WTC11 (cell line): ENCODE measurements at regions not wholly inside any gene's neighbourhood (a gene's known extent, or its start where the extent isn't known, plus 50 kb on each side); places are given as distances from the start of the nearest gene placed in this dataset.

Experiments used
- ATAC-seq: fragments of 200-7000 bp; cut with Tn5 transposase; 2 replicates; pipeline ENCODE4 v1.10.0; 2021; ENCODE audit warnings: mild to moderate bottlenecking, moderate library complexity
- CTCF ChIA-PET: fragments of 300-600 bp; sonication (Branson Sonifier 250); formaldehyde crosslinking; loops from one replicate; lab custom pipeline; 2021; ENCODE audit warnings: antibody characterized with exemption; lab: Charles Lee
- POLR2A ChIA-PET: fragments of 350-600 bp; sonication (Branson Sonifier 250); formaldehyde crosslinking; loops from one replicate; lab custom pipeline; 2021; ENCODE audit warnings: antibody characterized with exemption; lab: Charles Lee
- DNase-seq: peaks from one replicate; pipeline ENCODE4 v3.0.0; 2021; ENCODE audit warnings: low spot score
- H3K27ac Mint-ChIP-seq: 2 replicates; pipeline ENCODE4 v1.8.0; 2021; ENCODE audit warnings: mixed read lengths
- H3K27me3 Mint-ChIP-seq: 2 replicates; pipeline ENCODE4 v1.8.0; 2021; ENCODE audit warnings: low read depth, mild to moderate bottlenecking, moderate library complexity, mixed read lengths
- H3K36me3 Mint-ChIP-seq: 2 replicates; pipeline ENCODE4 v1.8.0; 2021; ENCODE audit warnings: mixed read lengths
- H3K4me1 Mint-ChIP-seq: 2 replicates; pipeline ENCODE4 v1.8.0; 2022; ENCODE audit warnings: mixed read lengths
- H3K4me3 Mint-ChIP-seq: 2 replicates; pipeline ENCODE4 v1.8.0; 2021; ENCODE audit warnings: mild to moderate bottlenecking, moderate library complexity, mixed read lengths
- H3K9me3 Mint-ChIP-seq: 2 replicates; pipeline ENCODE4 v1.8.0; 2021; ENCODE audit warnings: mixed read lengths
- CREM ChIP-seq: sonication (generic); formaldehyde crosslinking; IDR thresholded peaks from 2 replicates; pipeline ENCODE4 v1.8.1; 2022; ENCODE audit warnings: mild to moderate bottlenecking, missing genetic modification reagents, moderate library complexity
- FOXJ3 ChIP-seq: sonication (generic); formaldehyde crosslinking; IDR thresholded peaks from 2 replicates; pipeline ENCODE4 v1.9.0; 2021; ENCODE audit warnings: missing genetic modification reagents, mild to moderate bottlenecking, borderline replicate concordance
- HMGA2 ChIP-seq: fragments of 250-450 bp; sonication (Bioruptor Pico); IDR thresholded peaks from 2 replicates; pipeline ENCODE4 v1.4.0; 2021; ENCODE audit warnings: mild to moderate bottlenecking, moderate library complexity
- NFE2L1 ChIP-seq: sonication (generic); formaldehyde crosslinking; IDR thresholded peaks from 2 replicates; pipeline ENCODE4 v1.8.1; 2023; ENCODE audit warnings: missing genetic modification reagents
- TEAD1 ChIP-seq: sonication (generic); formaldehyde crosslinking; IDR thresholded peaks from 2 replicates; pipeline ENCODE4 v1.8.0; 2022; ENCODE audit warnings: mild to moderate bottlenecking, missing genetic modification reagents
- TF ChIP-seq, protein P1 (sequence below): fragments of 250-450 bp; sonication (Bioruptor Pico); IDR thresholded peaks from 2 replicates; pipeline ENCODE4 v1.9.0; 2021; ENCODE audit warnings: mild to moderate bottlenecking, borderline replicate concordance
- TF ChIP-seq, protein P2 (sequence below): sonication (generic); formaldehyde crosslinking; IDR thresholded peaks from 2 replicates; pipeline ENCODE4 v1.8.1; 2023; ENCODE audit warnings: mild to moderate bottlenecking, missing genetic modification reagents
- TF ChIP-seq, protein P3 (sequence below): sonication (generic); formaldehyde crosslinking; IDR thresholded peaks from 2 replicates; pipeline ENCODE4 v1.8.0; 2023; ENCODE audit warnings: mild to moderate bottlenecking, missing genetic modification reagents
- TF ChIP-seq, protein P4 (sequence below): sonication (generic); formaldehyde crosslinking; IDR thresholded peaks from 2 replicates; pipeline ENCODE4 v1.8.1; 2023; ENCODE audit warnings: mild to moderate bottlenecking, missing genetic modification reagents, borderline replicate concordance
- TF ChIP-seq, protein P5 (sequence below): sonication (generic); formaldehyde crosslinking; IDR thresholded peaks from 2 replicates; pipeline ENCODE4 v1.8.1; 2022; ENCODE audit warnings: mild to moderate bottlenecking, missing genetic modification reagents, moderate library complexity, borderline replicate concordance
- TF ChIP-seq, protein P6 (sequence below): sonication (generic); formaldehyde crosslinking; conservative IDR thresholded peaks from 2 replicates; pipeline ENCODE4 v1.8.1; 2023; ENCODE audit warnings: mild to moderate bottlenecking, low read depth, missing genetic modification reagents, moderate library complexity
- TF ChIP-seq, protein P7 (sequence below): sonication (generic); formaldehyde crosslinking; IDR thresholded peaks from 2 replicates; pipeline ENCODE4 v1.8.1; 2023; ENCODE audit warnings: mild to moderate bottlenecking, missing genetic modification reagents, moderate library complexity

DNA sequence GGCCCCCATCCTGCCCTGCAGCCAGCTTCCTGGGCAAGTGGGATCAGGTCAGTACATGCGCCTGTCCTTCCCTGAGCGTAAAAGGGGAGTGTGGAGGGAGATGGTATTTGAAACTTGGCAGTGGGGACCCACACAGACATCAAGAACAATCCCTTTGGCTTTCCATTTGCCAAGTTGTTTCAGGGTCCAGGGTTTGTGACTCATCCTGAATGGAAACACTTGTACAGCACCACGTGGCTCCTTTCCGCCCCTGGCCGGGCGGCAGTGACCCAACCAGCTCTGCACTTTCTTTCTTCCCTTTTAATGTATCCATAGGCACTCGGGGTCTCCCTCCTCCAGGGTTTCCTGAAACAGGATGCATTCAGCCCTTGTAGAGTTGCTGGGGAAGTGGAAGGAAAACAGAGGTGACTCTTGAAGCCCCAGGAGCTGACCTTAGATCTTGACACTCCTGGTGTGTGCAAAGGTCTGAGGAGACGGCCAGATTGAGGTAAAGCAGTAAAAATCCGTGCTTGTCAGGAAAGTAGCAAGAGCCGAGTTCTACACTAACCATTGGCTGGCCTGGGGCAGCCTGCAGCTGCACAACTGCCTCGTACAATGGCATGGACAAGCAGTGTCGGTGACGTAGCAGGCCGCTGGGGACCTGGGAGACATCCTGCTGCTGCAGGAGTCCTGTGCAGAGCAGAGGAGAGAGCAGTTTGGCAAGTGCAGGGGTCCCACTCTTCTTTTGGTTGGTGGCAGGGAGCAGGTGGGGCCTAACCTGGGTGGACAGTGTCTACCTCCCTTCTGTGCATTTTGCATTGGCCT, 189.8 kb downstream of the SNX19 start:
- no peak for DNase-seq
- Mint-ChIP-seq H3K4me1 (peaks cover 16% of the 10 kb centered on the region), H3K4me3 (no peak overlapping the region), H3K9me3 (peaks cover 25% of the 10 kb centered on the region), H3K27ac (no peak overlapping the region), H3K36me3 (peaks cover 23% of the 10 kb centered on the region), H3K27me3 (peaks cover 2% of the 10 kb centered on the region)
- ChIA-PET CTCF (interaction anchor here (1.4 kb wide), 1 partner anchor 136 kb away, joined by 4 read pairs; no protein-coding TSS in a partner anchor), POLR2A (no interaction called here)
- no peak; the same call in 1 of the 2 replicates for ATAC-seq
- TF ChIP-seq, protein P1, sequence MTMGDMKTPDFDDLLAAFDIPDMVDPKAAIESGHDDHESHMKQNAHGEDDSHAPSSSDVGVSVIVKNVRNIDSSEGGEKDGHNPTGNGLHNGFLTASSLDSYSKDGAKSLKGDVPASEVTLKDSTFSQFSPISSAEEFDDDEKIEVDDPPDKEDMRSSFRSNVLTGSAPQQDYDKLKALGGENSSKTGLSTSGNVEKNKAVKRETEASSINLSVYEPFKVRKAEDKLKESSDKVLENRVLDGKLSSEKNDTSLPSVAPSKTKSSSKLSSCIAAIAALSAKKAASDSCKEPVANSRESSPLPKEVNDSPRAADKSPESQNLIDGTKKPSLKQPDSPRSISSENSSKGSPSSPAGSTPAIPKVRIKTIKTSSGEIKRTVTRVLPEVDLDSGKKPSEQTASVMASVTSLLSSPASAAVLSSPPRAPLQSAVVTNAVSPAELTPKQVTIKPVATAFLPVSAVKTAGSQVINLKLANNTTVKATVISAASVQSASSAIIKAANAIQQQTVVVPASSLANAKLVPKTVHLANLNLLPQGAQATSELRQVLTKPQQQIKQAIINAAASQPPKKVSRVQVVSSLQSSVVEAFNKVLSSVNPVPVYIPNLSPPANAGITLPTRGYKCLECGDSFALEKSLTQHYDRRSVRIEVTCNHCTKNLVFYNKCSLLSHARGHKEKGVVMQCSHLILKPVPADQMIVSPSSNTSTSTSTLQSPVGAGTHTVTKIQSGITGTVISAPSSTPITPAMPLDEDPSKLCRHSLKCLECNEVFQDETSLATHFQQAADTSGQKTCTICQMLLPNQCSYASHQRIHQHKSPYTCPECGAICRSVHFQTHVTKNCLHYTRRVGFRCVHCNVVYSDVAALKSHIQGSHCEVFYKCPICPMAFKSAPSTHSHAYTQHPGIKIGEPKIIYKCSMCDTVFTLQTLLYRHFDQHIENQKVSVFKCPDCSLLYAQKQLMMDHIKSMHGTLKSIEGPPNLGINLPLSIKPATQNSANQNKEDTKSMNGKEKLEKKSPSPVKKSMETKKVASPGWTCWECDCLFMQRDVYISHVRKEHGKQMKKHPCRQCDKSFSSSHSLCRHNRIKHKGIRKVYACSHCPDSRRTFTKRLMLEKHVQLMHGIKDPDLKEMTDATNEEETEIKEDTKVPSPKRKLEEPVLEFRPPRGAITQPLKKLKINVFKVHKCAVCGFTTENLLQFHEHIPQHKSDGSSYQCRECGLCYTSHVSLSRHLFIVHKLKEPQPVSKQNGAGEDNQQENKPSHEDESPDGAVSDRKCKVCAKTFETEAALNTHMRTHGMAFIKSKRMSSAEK, result no peak
- TF ChIP-seq, protein P2, sequence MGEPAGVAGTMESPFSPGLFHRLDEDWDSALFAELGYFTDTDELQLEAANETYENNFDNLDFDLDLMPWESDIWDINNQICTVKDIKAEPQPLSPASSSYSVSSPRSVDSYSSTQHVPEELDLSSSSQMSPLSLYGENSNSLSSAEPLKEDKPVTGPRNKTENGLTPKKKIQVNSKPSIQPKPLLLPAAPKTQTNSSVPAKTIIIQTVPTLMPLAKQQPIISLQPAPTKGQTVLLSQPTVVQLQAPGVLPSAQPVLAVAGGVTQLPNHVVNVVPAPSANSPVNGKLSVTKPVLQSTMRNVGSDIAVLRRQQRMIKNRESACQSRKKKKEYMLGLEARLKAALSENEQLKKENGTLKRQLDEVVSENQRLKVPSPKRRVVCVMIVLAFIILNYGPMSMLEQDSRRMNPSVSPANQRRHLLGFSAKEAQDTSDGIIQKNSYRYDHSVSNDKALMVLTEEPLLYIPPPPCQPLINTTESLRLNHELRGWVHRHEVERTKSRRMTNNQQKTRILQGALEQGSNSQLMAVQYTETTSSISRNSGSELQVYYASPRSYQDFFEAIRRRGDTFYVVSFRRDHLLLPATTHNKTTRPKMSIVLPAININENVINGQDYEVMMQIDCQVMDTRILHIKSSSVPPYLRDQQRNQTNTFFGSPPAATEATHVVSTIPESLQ, result no peak
- TF ChIP-seq TEAD1, result no peak
- TF ChIP-seq, protein P3, sequence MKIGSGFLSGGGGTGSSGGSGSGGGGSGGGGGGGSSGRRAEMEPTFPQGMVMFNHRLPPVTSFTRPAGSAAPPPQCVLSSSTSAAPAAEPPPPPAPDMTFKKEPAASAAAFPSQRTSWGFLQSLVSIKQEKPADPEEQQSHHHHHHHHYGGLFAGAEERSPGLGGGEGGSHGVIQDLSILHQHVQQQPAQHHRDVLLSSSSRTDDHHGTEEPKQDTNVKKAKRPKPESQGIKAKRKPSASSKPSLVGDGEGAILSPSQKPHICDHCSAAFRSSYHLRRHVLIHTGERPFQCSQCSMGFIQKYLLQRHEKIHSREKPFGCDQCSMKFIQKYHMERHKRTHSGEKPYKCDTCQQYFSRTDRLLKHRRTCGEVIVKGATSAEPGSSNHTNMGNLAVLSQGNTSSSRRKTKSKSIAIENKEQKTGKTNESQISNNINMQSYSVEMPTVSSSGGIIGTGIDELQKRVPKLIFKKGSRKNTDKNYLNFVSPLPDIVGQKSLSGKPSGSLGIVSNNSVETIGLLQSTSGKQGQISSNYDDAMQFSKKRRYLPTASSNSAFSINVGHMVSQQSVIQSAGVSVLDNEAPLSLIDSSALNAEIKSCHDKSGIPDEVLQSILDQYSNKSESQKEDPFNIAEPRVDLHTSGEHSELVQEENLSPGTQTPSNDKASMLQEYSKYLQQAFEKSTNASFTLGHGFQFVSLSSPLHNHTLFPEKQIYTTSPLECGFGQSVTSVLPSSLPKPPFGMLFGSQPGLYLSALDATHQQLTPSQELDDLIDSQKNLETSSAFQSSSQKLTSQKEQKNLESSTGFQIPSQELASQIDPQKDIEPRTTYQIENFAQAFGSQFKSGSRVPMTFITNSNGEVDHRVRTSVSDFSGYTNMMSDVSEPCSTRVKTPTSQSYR (CRISPR knock-in tag), result no peak

DNA sequence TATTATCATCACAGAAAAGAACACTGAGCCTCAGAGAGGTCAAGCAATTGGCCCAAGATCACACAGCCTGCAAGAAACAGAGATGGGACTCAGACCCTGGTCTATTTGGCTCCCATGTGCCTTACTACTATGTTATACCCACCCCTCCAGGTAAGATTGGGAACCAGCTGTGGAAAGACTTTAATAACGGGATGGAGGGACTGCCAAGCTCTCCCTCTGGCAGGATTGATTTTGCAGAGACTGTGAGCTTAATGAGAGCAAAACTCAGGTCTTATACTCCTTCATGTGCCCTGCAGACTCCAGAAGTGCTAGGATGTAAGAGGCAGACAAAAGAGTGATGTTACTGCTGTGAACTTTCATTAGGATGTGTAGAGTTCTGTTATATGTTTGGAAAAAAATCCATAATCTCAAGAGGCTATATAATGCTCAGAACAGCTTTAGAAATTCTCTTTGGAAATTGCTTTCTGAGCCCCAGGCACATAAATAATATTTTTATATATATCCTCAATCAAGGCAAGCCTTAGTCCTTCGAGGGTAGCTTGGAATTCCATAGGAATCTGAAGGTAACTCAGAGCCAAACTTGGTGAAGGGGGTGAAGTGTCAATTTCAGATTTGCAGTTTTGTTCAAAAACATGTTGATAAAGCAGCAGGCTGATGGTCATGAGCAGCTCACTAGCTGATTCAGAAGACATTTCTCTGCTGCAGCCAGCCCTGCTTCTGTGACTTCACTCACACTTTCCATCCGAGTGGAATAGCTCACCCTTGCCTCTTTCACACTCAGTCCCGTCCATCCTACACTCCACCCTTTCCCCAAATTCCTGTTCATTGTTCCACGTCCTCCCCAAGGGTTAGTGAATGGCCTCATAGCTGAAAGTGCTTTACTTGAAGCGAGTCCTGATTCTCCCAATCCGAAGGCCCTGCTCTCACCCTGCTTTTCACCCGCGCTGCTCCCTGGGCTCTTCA, 188.8 kb downstream of the SNX19 start:
- DNase-seq, result no peak
- Mint-ChIP-seq H3K36me3 (peaks cover 24% of the 10 kb centered on the region), H3K9me3 (peaks cover 32% of the 10 kb centered on the region), H3K4me1 (peaks cover 17% of the 10 kb centered on the region), H3K27ac (no peak overlapping the region), H3K27me3 (peaks cover 2% of the 10 kb centered on the region), H3K4me3 (no peak overlapping the region)
- CTCF ChIA-PET, result interaction anchor here (0.9 kb wide), 1 partner anchor 135 kb away, joined by 4 read pairs; no protein-coding TSS in a partner anchor
- POLR2A ChIA-PET, result no interaction called here
- ATAC-seq, result no peak
- TF ChIP-seq, protein P4, sequence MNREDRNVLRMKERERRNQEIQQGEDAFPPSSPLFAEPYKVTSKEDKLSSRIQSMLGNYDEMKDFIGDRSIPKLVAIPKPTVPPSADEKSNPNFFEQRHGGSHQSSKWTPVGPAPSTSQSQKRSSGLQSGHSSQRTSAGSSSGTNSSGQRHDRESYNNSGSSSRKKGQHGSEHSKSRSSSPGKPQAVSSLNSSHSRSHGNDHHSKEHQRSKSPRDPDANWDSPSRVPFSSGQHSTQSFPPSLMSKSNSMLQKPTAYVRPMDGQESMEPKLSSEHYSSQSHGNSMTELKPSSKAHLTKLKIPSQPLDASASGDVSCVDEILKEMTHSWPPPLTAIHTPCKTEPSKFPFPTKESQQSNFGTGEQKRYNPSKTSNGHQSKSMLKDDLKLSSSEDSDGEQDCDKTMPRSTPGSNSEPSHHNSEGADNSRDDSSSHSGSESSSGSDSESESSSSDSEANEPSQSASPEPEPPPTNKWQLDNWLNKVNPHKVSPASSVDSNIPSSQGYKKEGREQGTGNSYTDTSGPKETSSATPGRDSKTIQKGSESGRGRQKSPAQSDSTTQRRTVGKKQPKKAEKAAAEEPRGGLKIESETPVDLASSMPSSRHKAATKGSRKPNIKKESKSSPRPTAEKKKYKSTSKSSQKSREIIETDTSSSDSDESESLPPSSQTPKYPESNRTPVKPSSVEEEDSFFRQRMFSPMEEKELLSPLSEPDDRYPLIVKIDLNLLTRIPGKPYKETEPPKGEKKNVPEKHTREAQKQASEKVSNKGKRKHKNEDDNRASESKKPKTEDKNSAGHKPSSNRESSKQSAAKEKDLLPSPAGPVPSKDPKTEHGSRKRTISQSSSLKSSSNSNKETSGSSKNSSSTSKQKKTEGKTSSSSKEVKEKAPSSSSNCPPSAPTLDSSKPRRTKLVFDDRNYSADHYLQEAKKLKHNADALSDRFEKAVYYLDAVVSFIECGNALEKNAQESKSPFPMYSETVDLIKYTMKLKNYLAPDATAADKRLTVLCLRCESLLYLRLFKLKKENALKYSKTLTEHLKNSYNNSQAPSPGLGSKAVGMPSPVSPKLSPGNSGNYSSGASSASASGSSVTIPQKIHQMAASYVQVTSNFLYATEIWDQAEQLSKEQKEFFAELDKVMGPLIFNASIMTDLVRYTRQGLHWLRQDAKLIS (CRISPR knock-in tag), result no peak
- TF ChIP-seq, protein P5, sequence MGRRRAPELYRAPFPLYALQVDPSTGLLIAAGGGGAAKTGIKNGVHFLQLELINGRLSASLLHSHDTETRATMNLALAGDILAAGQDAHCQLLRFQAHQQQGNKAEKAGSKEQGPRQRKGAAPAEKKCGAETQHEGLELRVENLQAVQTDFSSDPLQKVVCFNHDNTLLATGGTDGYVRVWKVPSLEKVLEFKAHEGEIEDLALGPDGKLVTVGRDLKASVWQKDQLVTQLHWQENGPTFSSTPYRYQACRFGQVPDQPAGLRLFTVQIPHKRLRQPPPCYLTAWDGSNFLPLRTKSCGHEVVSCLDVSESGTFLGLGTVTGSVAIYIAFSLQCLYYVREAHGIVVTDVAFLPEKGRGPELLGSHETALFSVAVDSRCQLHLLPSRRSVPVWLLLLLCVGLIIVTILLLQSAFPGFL (CRISPR knock-in tag), result no peak
- TF ChIP-seq HMGA2 (CRISPR knock-in tag), result no peak
- TF ChIP-seq, protein P6, sequence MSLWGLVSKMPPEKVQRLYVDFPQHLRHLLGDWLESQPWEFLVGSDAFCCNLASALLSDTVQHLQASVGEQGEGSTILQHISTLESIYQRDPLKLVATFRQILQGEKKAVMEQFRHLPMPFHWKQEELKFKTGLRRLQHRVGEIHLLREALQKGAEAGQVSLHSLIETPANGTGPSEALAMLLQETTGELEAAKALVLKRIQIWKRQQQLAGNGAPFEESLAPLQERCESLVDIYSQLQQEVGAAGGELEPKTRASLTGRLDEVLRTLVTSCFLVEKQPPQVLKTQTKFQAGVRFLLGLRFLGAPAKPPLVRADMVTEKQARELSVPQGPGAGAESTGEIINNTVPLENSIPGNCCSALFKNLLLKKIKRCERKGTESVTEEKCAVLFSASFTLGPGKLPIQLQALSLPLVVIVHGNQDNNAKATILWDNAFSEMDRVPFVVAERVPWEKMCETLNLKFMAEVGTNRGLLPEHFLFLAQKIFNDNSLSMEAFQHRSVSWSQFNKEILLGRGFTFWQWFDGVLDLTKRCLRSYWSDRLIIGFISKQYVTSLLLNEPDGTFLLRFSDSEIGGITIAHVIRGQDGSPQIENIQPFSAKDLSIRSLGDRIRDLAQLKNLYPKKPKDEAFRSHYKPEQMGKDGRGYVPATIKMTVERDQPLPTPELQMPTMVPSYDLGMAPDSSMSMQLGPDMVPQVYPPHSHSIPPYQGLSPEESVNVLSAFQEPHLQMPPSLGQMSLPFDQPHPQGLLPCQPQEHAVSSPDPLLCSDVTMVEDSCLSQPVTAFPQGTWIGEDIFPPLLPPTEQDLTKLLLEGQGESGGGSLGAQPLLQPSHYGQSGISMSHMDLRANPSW (CRISPR knock-in tag), result no peak
- TF ChIP-seq CREM (CRISPR knock-in tag), result no peak
- TF ChIP-seq, protein P7, sequence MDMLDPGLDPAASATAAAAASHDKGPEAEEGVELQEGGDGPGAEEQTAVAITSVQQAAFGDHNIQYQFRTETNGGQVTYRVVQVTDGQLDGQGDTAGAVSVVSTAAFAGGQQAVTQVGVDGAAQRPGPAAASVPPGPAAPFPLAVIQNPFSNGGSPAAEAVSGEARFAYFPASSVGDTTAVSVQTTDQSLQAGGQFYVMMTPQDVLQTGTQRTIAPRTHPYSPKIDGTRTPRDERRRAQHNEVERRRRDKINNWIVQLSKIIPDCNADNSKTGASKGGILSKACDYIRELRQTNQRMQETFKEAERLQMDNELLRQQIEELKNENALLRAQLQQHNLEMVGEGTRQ (CRISPR knock-in tag), result no peak
- TF ChIP-seq NFE2L1 (CRISPR knock-in tag), result no peak
- TF ChIP-seq FOXJ3 (CRISPR knock-in tag), result no peak
